Gastrocnemius medialis (tissue), 4 donors: ENCODE measurements at regions not wholly inside any gene's neighbourhood (a gene's known extent, or its start where the extent isn't known, plus 50 kb on each side); places are given as distances from the start of the nearest gene placed in this dataset.
"Not testable (repeated sequence)": the region's sequence is repeated elsewhere in the genome, so short reads cannot be mapped to it uniquely, and the experiment has no call there.

Experiments
- ATAC-seq, 2 donors: fragments of 150-250 bp; one replicate each; pipeline ENCODE4 v1.9.1; 2016
- DNase-seq, 2 donors: peaks; one replicate each; pipeline ENCODE4 v3.0.0-alpha.2; 2019
- H3K27ac ChIP-seq, 4 donors: fragments of 200-600 bp; sonication (generic); 1 replicate in 1 of 4; 2 replicates in 3 of 4; pipeline ENCODE4 v1.5.1; 2016 to 2018; ENCODE audit warnings: mild to moderate bottlenecking in 2 of 4, moderate library complexity in 1 of 4
- H3K27me3 ChIP-seq, 3 donors: fragments of 200-600 bp; sonication (generic) in 2 of 3; 1 replicate in 1 of 3; 2 replicates in 2 of 3; pipeline versions ENCODE4 v1.5.1 to v1.6.0; 2016 to 2019; ENCODE audit warnings: mild to moderate bottlenecking in 1 of 3, moderate library complexity in 1 of 3
- H3K36me3 ChIP-seq, 2 donors: fragments of 200-600 bp; sonication (generic) in 1 of 2; one replicate each; pipeline ENCODE4 v1.5.1; 2017 to 2018
- H3K4me1 ChIP-seq, 2 donors: fragments of 200-600 bp; sonication (generic) in 1 of 2; one replicate each; pipeline ENCODE4 v1.5.1; 2016 to 2017; ENCODE audit warnings: mild to moderate bottlenecking in 2 of 2
- H3K4me3 ChIP-seq, 4 donors: fragments of 200-600 bp; sonication (generic) in 3 of 4; 1 replicate in 1 of 4; 2 replicates in 3 of 4; pipeline ENCODE4 v1.5.1; 2016 to 2019; ENCODE audit warnings: mild to moderate bottlenecking in 2 of 4
- H3K9me3 ChIP-seq, 3 donors: fragments of 200-600 bp; sonication (generic) in 2 of 3; 1 replicate in 1 of 3; 2 replicates in 2 of 3; pipeline ENCODE4 v1.5.1; 2016 to 2019
- POLR2A ChIP-seq, 2 donors: fragments of 450-650 bp; IDR thresholded peaks; one replicate each; pipeline ENCODE4 v1.6.1; 2017; ENCODE audit warnings: antibody characterized with exemption in 2 of 2, mild to moderate bottlenecking in 2 of 2, moderate library complexity in 2 of 2
- in situ Hi-C, 4 donors: fragments of 200-750 bp; cut with MboI; loops; one replicate each; pipeline versions ENCODE4 v1.15.0 to v1.8.0; 2017; ENCODE audit warnings: low sequenced_read_pairs in 4 of 4
- intact Hi-C: fragments of 100-400 bp; cut with DNase I; formaldehyde crosslinking; loops from one replicate; pipeline ENCODE4 v1.15.1; 2023; ENCODE audit warnings: low total_unique reads
- TF ChIP-seq, protein P1 (sequence below), 5 experiments: fragments of 450-650 bp in 3 of 5; fragments of 200-600 bp in 2 of 5; sonication (generic) in 2 of 5; IDR thresholded peaks in 4 of 5; conservative IDR thresholded peaks in 1 of 5; 1 replicate in 4 of 5; 2 replicates in 1 of 5; pipeline ENCODE4 v1.5.1; 2016 to 2019; ENCODE audit warnings: antibody characterized with exemption in 5 of 5, mild to moderate bottlenecking in 3 of 5, moderate library complexity in 3 of 5

GRCh38 chr5:159490507-159490906, 160.2 kb upstream of the IL12B start:
- no peaks in the 10 kb centered on the region for H3K36me3 ChIP-seq
- H3K4me1 ChIP-seq = no peaks in the 10 kb centered on the region
- H3K27ac ChIP-seq = no peak overlapping the region
- H3K9me3 ChIP-seq = no peaks in the 10 kb centered on the region
- DNase-seq (no peak), ATAC-seq (no peak)
- H3K4me3 ChIP-seq = no peak overlapping the region
- TF ChIP-seq POLR2A (IDR thresholded peaks at IDR 0.05) = no peak
- TF ChIP-seq, protein P1, sequence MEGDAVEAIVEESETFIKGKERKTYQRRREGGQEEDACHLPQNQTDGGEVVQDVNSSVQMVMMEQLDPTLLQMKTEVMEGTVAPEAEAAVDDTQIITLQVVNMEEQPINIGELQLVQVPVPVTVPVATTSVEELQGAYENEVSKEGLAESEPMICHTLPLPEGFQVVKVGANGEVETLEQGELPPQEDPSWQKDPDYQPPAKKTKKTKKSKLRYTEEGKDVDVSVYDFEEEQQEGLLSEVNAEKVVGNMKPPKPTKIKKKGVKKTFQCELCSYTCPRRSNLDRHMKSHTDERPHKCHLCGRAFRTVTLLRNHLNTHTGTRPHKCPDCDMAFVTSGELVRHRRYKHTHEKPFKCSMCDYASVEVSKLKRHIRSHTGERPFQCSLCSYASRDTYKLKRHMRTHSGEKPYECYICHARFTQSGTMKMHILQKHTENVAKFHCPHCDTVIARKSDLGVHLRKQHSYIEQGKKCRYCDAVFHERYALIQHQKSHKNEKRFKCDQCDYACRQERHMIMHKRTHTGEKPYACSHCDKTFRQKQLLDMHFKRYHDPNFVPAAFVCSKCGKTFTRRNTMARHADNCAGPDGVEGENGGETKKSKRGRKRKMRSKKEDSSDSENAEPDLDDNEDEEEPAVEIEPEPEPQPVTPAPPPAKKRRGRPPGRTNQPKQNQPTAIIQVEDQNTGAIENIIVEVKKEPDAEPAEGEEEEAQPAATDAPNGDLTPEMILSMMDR (IDR thresholded peaks at IDR 0.05 in 4 of 5, conservative IDR thresholded peaks at IDR 0.05 in 1 of 5) = no peak
- intact Hi-C loops = no loop called here
- no peaks in the 10 kb centered on the region for H3K27me3 ChIP-seq
- in situ Hi-C loops = no loop called here

- in situ Hi-C loops = no loop called here
- no peaks in the 10 kb centered on the region for H3K27me3 ChIP-seq
- H3K9me3 ChIP-seq = no peaks in the 10 kb centered on the region
- no peak for DNase-seq
- intact Hi-C loops = no loop called here
- no peak for ATAC-seq
- H3K27ac ChIP-seq = no peak overlapping the region
- no peaks in the 10 kb centered on the region for H3K4me1 ChIP-seq
- TF ChIP-seq POLR2A (IDR thresholded peaks at IDR 0.05) = no peak
- TF ChIP-seq, protein P1 (IDR thresholded peaks at IDR 0.05 in 4 of 5, conservative IDR thresholded peaks at IDR 0.05 in 1 of 5) = no peak
- no peaks in the 10 kb centered on the region for H3K36me3 ChIP-seq
- H3K4me3 ChIP-seq = no peak overlapping the region
Observed at GRCh38 chr5:159493696-159494095, 163.4 kb upstream of the IL12B start.

DNA sequence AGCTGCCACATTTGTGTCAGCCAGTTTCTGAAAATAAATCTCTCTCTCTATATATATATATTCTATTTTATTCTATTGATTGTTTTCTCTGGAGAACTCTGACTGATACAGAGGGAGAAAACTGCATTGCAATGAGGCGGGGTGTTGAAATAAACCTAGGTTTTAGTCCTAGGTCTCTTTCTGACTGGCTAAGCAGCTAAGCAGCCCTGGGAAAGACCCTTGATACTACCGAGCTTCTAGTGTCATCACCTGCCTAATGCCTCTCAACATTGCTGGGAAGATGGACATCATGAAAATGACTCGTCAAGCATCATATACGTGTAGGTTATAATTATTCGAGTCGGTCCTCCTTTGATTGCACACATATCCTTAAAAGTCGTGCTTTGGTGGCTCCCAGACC, 166.5 kb upstream of the IL12B start:
- Histone ChIP-seq H3K4me3 (no peak overlapping the region), H3K4me1 (no peaks in the 10 kb centered on the region), H3K27me3 (no peaks in the 10 kb centered on the region), H3K36me3 (no peaks in the 10 kb centered on the region), H3K27ac (no peak overlapping the region), H3K9me3 (no peaks in the 10 kb centered on the region)
- intact Hi-C loops (no loop called here), in situ Hi-C loops (no loop called here)
- ATAC-seq (no peak), DNase-seq (no peak)
- TF ChIP-seq, protein P1 (IDR thresholded peaks at IDR 0.05 in 4 of 5, conservative IDR thresholded peaks at IDR 0.05 in 1 of 5) = no peak
- no peak for TF ChIP-seq POLR2A (IDR thresholded peaks at IDR 0.05)

DNA sequence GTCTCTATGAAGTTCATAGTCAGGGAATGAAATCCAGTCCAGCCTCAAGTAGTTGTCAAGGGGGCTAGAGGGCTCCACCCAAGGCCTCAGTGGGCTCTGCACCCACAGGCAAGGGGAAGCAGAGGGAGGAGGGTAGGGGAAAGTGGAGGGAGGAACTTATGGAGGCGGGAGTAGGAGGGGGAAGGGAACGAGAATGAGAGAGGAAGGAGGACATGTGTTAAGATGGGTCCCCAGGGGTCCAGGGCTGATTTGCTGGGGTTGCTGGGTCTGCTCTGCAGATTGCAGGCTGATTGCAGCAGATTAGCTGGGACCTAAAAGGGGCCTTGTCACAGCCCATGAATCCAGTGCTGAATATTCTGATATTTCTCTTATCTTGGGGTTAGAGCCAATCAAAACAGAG, 166.9 kb upstream of the IL12B start:
- DNase-seq = no peak
- Histone ChIP-seq H3K4me3 (no peak overlapping the region), H3K9me3 (no peaks in the 10 kb centered on the region), H3K36me3 (no peaks in the 10 kb centered on the region), H3K4me1 (no peaks in the 10 kb centered on the region), H3K27ac (no peak overlapping the region), H3K27me3 (no peaks in the 10 kb centered on the region)
- TF ChIP-seq, protein P1 (IDR thresholded peaks at IDR 0.05 in 4 of 5, conservative IDR thresholded peaks at IDR 0.05 in 1 of 5) = no peak
- no peak for TF ChIP-seq POLR2A (IDR thresholded peaks at IDR 0.05)
- ATAC-seq = no peak
- intact Hi-C loops (no loop called here), in situ Hi-C loops (no loop called here)

- Histone ChIP-seq H3K9me3 (no peaks in the 10 kb centered on the region), H3K36me3 (no peaks in the 10 kb centered on the region), H3K27me3 (no peaks in the 10 kb centered on the region), H3K4me3 (no peak overlapping the region), H3K27ac (no peak overlapping the region), H3K4me1 (no peaks in the 10 kb centered on the region)
- no peak for TF ChIP-seq POLR2A (IDR thresholded peaks at IDR 0.05)
- TF ChIP-seq, protein P1 (IDR thresholded peaks at IDR 0.05 in 4 of 5, conservative IDR thresholded peaks at IDR 0.05 in 1 of 5) = no peak
- DNase-seq (no peak), ATAC-seq (no peak)
- intact Hi-C loops = no loop called here
- in situ Hi-C loops = no loop called here
Observed at GRCh38 chr5:159498630-159499029, 168.3 kb upstream of the IL12B start.

GRCh38 chr5:159502116-159502515, 171.8 kb upstream of the IL12B start:
- not testable (repeated sequence) for DNase-seq
- in situ Hi-C loops = loop anchor here in 1 of 4 donors (25.0 kb wide), 1 partner anchor 410 kb away; the partner anchor contains the start of gene ADRA1B

More at GRCh38 chr5:159502116-159502515, 171.8 kb upstream of the IL12B start:
- H3K9me3 ChIP-seq, H3K27ac ChIP-seq, H3K4me1 ChIP-seq, intact Hi-C loops, ATAC-seq, H3K36me3 ChIP-seq, H3K4me3 ChIP-seq, H3K27me3 ChIP-seq: not testable (repeated sequence)
